HG02852 (cell line): ENCODE measurements at regions not wholly inside any gene's neighbourhood (a gene's known extent, or its start where the extent isn't known, plus 50 kb on each side); places are given as distances from the start of the nearest gene placed in this dataset.
"Not testable (repeated sequence)": the region's sequence is repeated elsewhere in the genome, so short reads cannot be mapped to it uniquely, and the experiment has no call there.

Experiments
- ATAC-seq: cut with Tn5 transposase; IDR thresholded peaks from one replicate; pipeline ENCODE4 v1.9.1; 2021; ENCODE audit warnings: mild to moderate bottlenecking, moderate library complexity; ENCODE audit not compliant: unreplicated experiment

DNA sequence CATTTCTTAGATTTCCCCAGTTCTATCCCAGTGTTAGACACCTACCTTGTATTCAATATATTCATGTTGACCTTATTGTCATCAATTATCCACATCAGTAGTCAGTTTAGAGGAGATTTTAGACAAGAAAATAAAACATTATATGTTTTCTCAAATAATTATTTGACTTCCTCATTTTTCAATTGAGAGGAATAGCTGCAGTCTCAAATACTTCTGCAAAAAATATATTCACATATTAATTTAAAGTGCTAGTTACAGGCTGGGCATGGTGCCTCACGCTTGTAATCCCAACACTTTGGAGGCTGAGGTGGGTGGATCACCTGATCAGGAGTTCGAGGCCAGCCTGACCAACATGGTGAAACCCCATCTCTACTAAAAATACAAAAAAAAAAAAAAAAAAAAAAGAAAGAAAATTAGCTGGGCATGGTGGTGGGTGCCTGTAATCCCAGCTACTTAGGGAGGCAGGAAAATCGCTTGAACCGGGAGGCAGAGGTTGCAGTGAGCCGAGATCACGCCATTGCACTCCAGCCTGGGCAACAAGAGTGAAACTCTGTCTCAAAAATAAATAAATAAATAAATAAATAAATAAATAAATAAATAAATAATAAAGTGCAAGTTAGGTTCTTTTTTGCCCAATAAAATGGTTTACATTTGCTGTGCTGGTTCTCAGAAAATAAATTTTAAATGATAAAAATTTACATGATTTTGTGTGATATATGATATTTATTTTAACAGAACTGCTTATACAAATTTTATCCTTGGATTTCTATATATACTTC lies 565.3 kb upstream of the GOLIM4 start:
- not testable (repeated sequence) for ATAC-seq

DNA sequence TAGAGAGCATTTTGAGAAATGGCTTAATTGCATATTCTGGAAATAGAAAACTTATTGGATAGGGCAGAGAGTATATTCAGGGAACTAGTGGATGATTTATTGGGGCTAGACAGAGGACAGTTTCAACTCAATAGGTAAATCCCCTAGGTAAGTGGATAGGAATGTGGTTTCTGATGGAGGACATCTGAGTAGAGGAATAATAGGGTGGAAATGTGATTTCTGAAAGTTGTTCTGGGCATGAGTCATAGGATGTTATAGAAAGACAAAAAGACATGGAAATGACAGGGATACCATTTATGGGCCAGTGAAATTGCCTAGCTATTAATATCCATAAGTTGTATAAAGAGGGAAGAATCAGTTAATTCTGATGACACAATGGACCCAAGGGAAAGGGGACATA lies 563.3 kb upstream of the GOLIM4 start:
- ATAC-seq: no peak

DNA sequence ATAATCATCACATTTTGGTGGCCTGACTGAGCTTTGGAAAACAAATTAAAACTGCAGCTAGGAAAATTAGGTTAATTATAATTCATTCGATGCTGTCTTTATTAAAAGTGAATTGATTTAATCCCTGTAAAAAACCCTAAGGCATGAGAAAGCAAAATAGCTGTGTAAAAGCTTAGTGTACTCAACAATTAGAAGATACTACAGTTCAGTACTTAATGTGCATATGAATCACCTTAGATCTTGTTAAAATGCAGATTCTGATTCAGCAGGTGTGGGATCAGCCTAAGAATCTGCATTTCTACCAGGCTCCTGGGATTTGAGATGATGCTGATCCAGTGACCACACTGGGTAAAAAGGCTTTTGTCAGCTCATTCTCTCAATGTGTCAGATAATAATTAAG lies 559.9 kb upstream of the GOLIM4 start:
- no peak for ATAC-seq

DNA sequence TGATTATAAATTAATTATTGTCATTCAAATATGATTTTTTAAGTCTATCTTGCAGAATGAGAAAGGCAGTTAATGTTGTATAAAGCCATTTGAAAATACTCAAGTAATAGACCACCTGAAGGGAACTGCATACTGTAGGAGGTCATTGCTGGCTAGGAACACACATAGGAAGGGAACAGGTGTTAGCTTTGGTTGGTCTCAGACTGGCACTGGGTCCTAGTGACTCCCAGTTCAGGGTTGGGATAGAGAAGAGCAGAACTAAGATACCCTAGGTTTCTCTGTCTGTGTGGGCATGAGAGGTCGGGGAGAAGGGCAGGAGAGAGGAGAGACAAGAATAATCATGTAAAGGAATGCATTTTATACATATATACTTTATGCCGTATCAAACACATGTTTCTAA lies 559.0 kb upstream of the GOLIM4 start:
- ATAC-seq: no peak

DNA sequence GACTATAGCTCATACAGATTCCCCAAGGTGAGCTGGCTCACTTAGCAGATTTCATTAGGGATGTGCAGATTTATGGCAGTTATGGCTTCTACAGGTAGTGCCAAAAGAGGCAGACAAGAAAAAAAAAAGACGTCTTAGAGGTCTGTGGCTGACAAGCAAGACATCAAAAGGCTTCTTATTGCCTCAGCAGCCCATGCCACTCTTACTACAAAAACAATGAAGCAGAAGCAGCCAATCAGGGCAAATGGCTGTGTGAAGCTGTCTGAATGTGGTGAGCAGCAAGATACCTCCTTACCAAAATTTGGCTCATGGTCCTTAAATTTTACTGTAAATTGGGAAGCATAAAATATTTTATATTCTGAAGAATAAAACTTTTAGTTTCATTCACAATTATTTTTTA lies 557.5 kb upstream of the GOLIM4 start:
- no peak for ATAC-seq

DNA sequence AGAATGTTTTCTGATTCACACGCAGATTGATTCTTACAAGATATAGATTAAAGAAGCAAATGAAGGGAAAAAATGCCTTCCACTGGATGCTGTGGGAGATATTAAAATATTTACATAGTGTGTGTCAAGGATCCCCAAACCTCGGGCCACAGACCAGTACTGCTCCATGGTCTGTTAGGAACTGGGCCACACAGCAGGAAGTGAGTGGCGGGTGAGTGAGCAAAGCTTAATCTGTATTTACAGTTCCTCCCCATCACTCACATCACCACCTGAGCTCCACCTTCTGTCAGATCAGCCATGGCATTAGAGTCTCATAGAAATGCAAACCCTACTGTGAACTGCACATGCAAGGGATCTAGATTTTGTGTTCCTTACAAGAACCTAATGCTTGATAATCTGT lies 552.6 kb upstream of the GOLIM4 start:
- no peak for ATAC-seq

DNA sequence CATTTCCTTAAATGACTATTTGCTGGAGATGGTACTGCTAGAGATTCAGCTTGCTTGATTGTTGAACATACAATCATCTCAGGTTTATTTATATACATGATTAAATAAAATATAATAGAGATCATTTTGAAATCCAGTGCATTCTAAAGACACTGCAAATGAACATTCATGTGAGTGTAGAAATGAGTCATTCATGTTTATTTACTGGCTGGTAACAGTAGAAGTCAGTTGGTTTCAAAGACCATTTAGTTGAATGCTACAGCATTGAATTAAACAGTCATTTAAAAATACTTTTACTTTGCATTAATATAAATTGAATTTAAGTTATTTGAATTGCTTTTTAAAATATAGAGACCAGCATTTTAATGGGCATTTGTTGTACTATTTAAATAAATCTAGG lies 551.9 kb upstream of the GOLIM4 start:
- ATAC-seq: no peak

DNA sequence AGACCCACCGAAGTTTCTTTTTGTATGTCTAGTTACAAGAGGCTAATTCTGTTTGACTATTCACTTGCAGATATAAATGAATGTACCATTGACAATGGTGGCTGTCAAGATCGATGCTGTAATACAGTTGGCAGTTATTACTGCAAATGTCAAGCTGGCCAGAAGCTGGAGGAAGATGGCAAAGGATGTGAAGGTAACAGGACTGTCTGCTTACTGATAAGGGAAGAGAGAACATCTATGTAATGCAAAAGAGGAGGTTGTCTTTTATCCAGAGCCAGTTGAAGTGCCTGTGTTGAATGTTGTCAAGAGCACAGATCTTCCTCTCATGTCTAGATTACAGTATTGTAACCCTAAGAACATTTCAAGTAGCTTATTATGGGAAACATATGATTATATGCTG lies 549.5 kb upstream of the GOLIM4 start:
- ATAC-seq: no peak

DNA sequence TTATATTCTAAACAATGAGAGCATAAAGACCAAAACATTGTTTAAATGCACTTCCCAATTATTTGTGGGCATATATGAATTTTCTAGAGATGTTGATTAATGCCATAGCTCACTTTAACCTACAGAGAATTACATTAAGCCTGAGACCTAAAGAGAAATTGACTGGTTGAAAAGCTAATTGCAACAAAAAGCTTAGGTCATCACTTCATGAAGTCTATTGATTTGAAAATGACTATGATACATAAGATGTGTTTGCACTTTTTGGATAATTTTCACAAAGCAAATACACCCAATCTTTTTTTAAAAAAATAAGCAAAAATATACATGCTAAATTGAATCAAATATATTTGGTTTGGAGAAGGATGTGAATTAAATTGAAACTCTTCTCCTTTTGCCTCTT lies 532.8 kb upstream of the GOLIM4 start:
- ATAC-seq: no peak

DNA sequence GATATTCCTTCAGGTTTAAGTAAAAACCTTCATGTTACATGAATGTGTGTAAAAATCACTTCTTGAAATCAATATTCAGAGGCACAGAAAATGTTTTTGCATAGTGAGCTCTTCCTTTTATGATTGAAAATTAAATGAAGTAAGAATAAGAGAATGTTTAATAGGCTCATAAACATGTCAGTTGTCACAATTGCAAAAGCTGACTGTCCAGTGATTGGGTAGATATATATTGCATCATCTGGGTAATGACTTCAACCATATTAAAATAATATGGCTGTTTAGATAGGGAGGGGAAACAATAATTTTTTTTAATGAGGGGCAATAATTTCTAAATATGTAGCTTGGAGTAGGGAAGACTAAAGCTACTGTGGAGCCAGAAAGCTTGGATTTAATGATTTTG lies 529.8 kb upstream of the GOLIM4 start:
- no peak for ATAC-seq

DNA sequence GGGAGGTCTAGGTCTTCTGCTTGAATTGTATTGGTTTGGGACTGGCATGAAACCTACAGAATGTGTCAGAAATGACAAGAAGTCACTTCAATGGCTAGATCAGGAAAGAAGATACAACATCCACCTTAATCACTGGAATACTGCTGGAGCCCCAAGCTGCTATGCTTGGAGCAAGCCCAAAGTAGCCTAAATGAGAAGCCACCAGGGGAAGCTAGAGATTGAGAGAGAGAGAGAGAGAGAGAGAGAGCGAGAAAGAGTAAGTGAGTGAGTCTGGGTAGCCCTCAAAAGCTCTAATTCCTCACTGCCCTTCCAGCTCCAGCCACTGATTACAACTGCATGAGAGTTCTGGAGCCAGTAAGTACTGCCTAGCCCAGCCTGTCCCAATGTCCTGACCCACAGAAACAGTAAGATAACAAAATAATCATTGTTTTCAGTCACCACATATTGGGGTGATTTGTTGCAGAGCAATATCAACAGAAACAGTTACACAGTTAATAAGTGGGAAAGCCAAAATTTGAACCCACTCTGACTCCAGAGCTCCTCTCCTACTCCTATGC lies 529.2 kb upstream of the GOLIM4 start:
- no peak for ATAC-seq

DNA sequence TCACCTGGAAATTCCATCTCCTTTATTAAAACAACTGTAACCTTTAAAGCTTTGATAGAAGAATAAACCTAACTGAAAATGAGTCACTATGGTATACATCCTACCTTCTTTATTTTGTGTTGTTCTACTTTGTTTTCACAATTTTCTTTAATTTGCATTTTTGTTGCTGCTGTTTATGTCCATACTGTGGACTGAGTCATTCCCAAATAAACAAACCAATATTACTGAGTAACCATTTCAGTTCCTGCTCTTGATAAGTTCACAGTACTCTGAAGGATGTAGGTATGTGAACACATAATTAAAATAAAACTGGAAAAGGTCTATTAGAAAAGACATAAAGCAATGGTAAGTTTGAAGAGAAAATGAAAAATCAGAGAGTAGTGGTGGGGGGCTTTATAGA lies 528.5 kb upstream of the GOLIM4 start:
- ATAC-seq: no peak

DNA sequence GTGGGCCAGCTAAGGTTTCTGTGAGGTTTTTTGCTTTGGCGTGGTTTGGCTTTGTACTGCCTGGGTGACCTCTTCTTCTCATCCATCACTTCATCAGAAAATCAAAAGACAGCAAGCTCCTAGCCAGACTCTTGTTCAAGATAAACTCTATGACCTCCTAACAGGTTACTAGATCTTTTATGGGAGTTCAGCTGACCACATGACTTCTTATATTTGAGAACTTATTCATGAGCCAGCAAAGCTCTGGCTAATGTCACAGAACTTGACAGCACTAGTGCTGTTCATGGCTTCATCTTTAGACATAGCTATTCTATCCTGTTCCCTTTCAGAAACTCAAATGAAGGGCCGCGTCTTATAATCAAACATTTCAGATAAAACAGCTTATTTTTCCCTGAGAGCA lies 527.1 kb upstream of the GOLIM4 start:
- ATAC-seq: no peak

DNA sequence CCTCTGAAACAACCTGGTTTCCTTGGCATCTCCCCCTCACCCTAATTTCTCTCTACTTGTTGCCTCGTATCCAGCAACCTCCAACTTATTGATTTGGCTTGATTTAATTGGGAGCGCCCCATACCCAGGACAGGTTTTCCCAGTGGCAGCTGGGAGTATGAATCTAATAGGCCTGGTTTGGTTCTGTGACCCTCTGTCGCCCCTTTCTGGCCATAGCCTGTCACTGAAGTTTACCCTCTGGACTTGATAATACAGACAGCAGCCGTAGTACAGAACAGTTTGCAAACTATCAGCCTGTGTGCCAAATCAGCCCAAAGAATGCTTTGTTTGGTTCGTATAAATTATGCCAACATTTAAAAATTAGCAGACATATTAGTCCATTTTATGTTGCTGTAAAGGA lies 525.1 kb upstream of the GOLIM4 start:
- no peak for ATAC-seq

DNA sequence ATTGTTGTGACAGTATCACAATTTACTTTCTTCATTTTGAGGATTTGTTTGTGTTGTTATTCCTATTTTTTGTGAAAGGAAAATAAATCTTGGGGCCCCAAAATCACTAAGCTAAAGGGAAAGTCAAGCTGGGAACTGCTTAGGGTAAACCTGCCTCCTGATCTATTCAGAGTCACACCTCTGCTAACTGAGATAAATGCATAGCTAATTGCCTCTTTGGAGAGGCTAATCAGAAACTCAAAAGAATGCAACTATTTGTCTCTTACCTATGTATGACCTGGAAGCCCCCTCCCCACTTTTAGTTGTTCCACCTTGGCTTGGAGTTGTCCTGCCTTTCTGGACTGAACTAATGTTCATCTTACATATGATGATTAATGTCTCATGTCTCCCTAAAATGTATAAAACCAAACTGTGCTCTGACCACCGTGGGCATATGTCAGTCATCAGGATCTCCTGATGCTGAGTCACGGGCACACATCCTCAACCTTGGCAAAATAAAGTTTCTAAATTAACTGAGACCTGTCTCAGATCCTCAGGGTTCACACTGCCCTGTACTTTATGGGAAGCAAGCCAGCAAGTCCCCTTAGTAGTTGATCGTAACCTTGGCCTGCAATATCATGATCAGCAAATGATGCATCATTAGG lies 523.2 kb upstream of the GOLIM4 start:
- ATAC-seq: no peak

DNA sequence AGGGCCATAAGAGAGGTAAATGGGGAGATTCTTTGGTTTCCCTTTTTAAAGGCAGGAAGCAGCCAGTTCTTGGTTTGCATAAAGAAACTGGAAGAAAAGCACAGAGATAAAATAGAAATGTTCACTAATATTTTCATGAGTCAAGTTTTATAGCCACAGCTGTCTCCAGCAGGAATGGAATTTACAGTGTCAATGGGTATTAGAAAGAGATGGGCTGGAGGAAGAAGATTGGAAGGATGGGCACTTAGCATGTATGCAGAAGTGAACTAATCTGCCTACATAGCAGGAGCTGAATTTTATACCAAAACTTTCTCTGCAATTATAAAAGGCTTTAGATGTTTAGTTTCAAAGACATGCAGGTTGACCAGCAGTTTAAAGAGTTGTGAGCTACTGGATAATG lies 521.9 kb upstream of the GOLIM4 start:
- no peak for ATAC-seq

DNA sequence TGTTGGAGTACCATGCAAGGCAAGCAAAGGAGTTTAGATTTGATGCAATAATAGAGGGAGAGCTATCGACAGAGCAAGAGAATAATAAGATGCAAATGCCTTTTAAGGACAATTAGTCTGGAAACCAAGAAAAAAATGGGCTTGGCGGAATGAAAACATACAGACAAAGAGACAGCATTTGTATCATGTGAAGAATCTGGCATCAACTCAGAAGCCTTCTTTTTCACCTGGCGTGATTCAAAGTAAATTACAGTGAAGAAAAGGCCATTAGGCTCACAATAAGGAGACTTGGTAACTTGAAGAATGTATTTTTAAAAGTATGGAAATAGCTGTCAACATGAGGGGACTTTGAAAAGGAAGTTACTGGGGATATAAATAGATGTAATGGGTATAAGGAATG lies 521.2 kb upstream of the GOLIM4 start:
- no peak for ATAC-seq

DNA sequence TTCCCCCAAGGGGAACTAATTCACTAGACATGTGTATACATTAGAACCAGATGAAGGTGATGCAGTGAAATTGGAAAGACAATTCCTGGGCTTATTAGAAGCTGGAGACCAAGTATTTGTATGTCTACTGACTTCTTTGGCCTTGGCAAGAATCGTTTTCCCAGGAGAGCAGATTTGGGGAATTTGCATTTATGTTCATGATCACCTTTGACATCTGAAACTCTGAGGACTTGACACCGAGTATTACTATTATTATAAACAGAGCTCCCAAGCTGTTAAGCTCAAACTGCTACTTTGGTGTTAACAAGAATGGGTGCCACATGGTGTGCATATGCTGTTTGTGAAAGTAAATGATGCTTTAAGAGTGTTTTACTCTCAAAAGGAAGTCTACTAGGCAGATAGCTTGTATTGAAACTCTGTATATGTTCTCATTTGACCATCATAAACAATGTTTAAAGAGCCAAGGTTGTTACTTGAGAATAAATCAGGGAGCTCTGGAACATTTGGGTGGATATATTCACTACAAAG lies 519.8 kb upstream of the GOLIM4 start:
- ATAC-seq: no peak

DNA sequence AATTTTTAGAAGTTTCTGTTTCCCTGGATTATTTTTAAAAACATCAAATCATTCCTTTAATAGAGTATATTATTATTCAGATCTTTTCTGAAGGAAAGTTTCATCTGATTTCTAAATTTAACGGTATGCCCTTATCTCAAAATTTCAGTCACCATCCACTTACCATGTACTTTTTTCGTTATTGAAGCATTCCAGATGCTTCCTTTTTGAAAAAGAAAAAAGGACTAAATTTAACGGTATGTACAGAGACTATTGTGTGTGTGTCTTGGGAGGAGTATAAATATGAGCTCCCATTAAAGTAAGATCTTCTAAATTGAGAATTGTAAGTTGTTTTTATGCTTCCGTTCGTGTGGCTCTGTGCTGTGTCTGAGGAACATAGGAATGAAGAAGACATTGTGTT lies 517.4 kb upstream of the GOLIM4 start:
- no peak for ATAC-seq

DNA sequence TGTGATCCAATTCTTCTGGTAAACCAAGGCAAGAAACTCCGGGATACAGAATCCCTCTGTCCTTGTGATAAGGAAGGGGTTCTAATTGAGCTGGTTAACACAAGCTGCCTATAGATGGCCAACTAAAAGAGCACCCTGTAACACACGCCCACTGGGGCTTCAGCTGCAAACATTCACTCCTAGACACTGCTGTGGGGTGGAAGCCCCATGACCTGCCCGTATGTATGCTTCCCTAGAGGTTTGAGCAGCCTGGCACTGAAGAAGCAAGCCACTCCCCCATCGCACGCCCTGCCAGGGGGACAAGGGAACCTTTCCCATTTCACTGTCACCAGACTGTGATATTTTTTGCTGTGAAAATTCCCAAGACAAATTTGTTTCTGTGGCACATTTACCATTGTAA lies 516.9 kb upstream of the GOLIM4 start:
- no peak for ATAC-seq

DNA sequence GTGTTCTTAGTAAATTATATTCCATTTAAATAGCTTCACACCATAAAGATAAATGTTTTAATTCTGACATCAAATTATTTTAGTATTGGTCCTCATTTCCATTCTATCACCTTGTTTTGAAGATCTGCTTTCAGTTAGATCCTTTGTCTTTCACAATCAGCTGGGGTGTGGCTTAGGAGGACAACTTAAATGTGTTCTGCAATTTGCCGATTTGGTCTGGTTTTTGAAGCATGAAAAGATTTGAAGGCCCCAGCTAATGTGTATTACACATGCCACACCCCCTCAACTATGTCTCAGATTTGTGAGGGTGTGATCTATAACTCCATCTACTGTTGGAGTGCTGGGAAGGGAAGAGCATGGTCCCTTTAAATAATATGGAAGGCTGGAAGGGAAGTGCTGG lies 516.1 kb upstream of the GOLIM4 start:
- no peak for ATAC-seq

DNA sequence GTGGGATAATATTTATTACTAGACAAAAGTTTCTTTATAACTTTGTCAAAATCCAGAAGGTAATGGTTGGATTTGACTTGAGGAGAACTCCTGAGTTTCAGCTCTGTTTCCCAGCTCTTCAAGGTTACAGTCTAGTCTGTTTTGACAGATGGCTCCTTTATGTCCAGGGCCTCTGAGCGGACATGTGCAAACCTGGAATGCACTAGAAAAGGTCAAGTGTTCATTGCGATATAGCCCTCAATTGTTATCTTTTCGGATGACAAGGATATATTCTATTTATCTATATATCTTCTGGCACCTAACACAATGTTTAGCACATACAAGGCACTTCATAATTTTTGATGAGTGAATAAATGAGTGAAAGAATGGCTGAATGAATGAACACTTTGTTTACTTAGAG lies 513.2 kb upstream of the GOLIM4 start:
- no peak for ATAC-seq
